PFSK-1 (cell line): ENCODE measurements at regions not wholly inside any gene's neighbourhood (a gene's known extent, or its start where the extent isn't known, plus 50 kb on each side); places are given as distances from the start of the nearest gene placed in this dataset.

Experiments used
- FOXP2 ChIP-seq: optimal IDR thresholded peaks from 2 replicates; pipeline ENCODE3; 2011; ENCODE audit warnings: borderline replicate concordance, control low read depth, inconsistent platforms; ENCODE audit not compliant: insufficient read depth; ENCODE audit errors: extremely low read length, extremely low read depth
- POLR2AphosphoS5 ChIP-seq: IDR thresholded peaks from 2 replicates; pipeline ENCODE4 v1.6.1; 2012; ENCODE audit warnings: low read depth, mild to moderate bottlenecking, control low read depth, low read length, moderate library complexity
- REST ChIP-seq, 2 experiments: IDR thresholded peaks; 2 replicates each; pipeline versions ENCODE4 v1.6.1 to v1.8.0; 2011 to 2012; ENCODE audit warnings: low read depth in 2 of 2, low read length in 2 of 2, control low read depth in 1 of 2, inconsistent platforms in 1 of 2, mild to moderate bottlenecking in 1 of 2, moderate library complexity in 1 of 2; ENCODE audit not compliant: insufficient read depth in 1 of 2
- SIN3A ChIP-seq: IDR thresholded peaks from 2 replicates; pipeline ENCODE4 v1.6.1; 2012; ENCODE audit warnings: mild to moderate bottlenecking, low read length, moderate library complexity, borderline replicate concordance; ENCODE audit not compliant: insufficient read depth
- TAF1 ChIP-seq: IDR thresholded peaks from 2 replicates; pipeline ENCODE4 v1.6.1; 2012; ENCODE audit warnings: low read length, control low read depth, borderline replicate concordance; ENCODE audit not compliant: insufficient read depth

- TF ChIP-seq TAF1 (no peak), POLR2AphosphoS5 (no peak), FOXP2 (no peak), SIN3A (no peak), REST (IDR thresholded peaks at IDR 0.05; ENCODE audit: insufficient read depth in 1 of 2, low read depth in 2 of 2, low read length in 2 of 2) (no peak)
Observed at GRCh38 chr13:106156468-106156867, 379.0 kb downstream of the EFNB2 start.

GRCh38 chr13:106155411-106155810 is 380.1 kb downstream of the EFNB2 start:
- no peak for TF ChIP-seq REST (IDR thresholded peaks at IDR 0.05; ENCODE audit: insufficient read depth in 1 of 2, low read depth in 2 of 2, low read length in 2 of 2)
- no peak for TF ChIP-seq POLR2AphosphoS5
- no peak for TF ChIP-seq TAF1
- TF ChIP-seq FOXP2 = no peak
- no peak for TF ChIP-seq SIN3A

GRCh38 chr13:106153876-106154275 is 381.6 kb downstream of the EFNB2 start:
- TF ChIP-seq SIN3A (no peak), REST (IDR thresholded peaks at IDR 0.05; ENCODE audit: insufficient read depth in 1 of 2, low read depth in 2 of 2, low read length in 2 of 2) (no peak), FOXP2 (no peak), POLR2AphosphoS5 (no peak), TAF1 (no peak)

GRCh38 chr13:106153041-106153440 is 382.4 kb downstream of the EFNB2 start:
- TF ChIP-seq FOXP2 = no peak
- TF ChIP-seq TAF1 = no peak
- TF ChIP-seq POLR2AphosphoS5 = no peak
- TF ChIP-seq SIN3A = no peak
- TF ChIP-seq REST (IDR thresholded peaks at IDR 0.05; ENCODE audit: insufficient read depth in 1 of 2, low read depth in 2 of 2, low read length in 2 of 2) = no peak

GRCh38 chr13:106152047-106152446 is 383.4 kb downstream of the EFNB2 start:
- TF ChIP-seq POLR2AphosphoS5 (no peak), SIN3A (no peak), TAF1 (no peak), REST (IDR thresholded peaks at IDR 0.05; ENCODE audit: insufficient read depth in 1 of 2, low read depth in 2 of 2, low read length in 2 of 2) (no peak), FOXP2 (no peak)
